Kidney (tissue), 13 donors: ENCODE measurements at regions not wholly inside any gene's neighbourhood (a gene's known extent, or its start where the extent isn't known, plus 50 kb on each side); places are given as distances from the start of the nearest gene placed in this dataset.

Source experiments
- DNase-seq, 5 donors: peaks; one replicate each; pipeline ENCODE4 v3.0.0-alpha.2; 2013 to 2020
- FAIRE-seq: peaks from 2 replicates; lab custom pipeline; 2012; peaks lifted over from hg19 to GRCh38; lab: Jason Lieb, UNC
- H3K27ac ChIP-seq, 2 donors: one replicate each; pipeline ENCODE4 v1.7.0; 2013; ENCODE audit warnings: low read depth in 2 of 2, low read length in 2 of 2, inconsistent platforms in 1 of 2
- H3K27me3 ChIP-seq: one replicate; pipeline ENCODE4 v1.7.1; 2013; ENCODE audit warnings: low read length, inconsistent platforms; ENCODE audit not compliant: control insufficient read depth, insufficient read depth
- H3K36me3 ChIP-seq, 3 donors: one replicate each; pipeline versions ENCODE4 v1.7.0 to v1.7.1; 2013; ENCODE audit warnings: low read length in 3 of 3, control low read depth in 1 of 3, inconsistent platforms in 1 of 3; ENCODE audit not compliant: insufficient read depth in 3 of 3, control insufficient read depth in 2 of 3
- H3K4me1 ChIP-seq, 3 donors: one replicate each; pipeline versions ENCODE4 v1.7.0 to v1.7.1; 2013; ENCODE audit warnings: low read length in 3 of 3, inconsistent platforms in 1 of 3, low read depth in 1 of 3; ENCODE audit not compliant: control insufficient read depth in 2 of 3, insufficient read depth in 2 of 3
- H3K4me3 ChIP-seq, 3 donors: one replicate each; pipeline versions ENCODE4 v1.7.0 to v1.8.1; 2013; ENCODE audit warnings: low read length in 3 of 3, control low read depth in 1 of 3, inconsistent platforms in 1 of 3
- H3K9ac ChIP-seq, 3 donors: one replicate each; pipeline versions ENCODE4 v1.7.0 to v1.7.1; 2013; ENCODE audit warnings: low read length in 3 of 3, control low read depth in 1 of 3, inconsistent platforms in 1 of 3
- H3K9me3 ChIP-seq, 3 donors: one replicate each; pipeline versions ENCODE4 v1.7.0 to v1.7.1; 2013; ENCODE audit warnings: low read length in 3 of 3, control low read depth in 1 of 3, inconsistent platforms in 1 of 3; ENCODE audit not compliant: control insufficient read depth in 2 of 3, insufficient read depth in 1 of 3
- CTCF ChIP-seq: IDR thresholded peaks from 3 replicates; pipeline ENCODE4 v1.5.1; 2012; ENCODE audit warnings: mild to moderate bottlenecking, moderate library complexity, borderline replicate concordance; ENCODE audit not compliant: insufficient read depth; ENCODE audit errors: extremely low read depth
- intact Hi-C: fragments of 100-400 bp; cut with DNase I; formaldehyde crosslinking; loops from one replicate; pipeline ENCODE4 v1.11.1; 2022
- donor health status: control.
- donor health status: control.
- donor health status: control.
- donor health status: control.
- donor health status: control.
- donor health status: DM: yes; HTN: yes; CAD: no.
- donor health status: Normal renal cell carcinoma (clear cell type).

- FAIRE-seq (no peak), DNase-seq (no peak)
- intact Hi-C loops: no loop called here
- no peak for TF ChIP-seq CTCF
- H3K27ac ChIP-seq: no peak overlapping the region
- no peak overlapping the region for H3K9ac ChIP-seq
- H3K36me3 ChIP-seq: no peaks in the 10 kb centered on the region
- H3K9me3 ChIP-seq: peaks cover 0 to 6% (median 0%) of the 10 kb centered on the region in 3 donors
- H3K27me3 ChIP-seq: no peaks in the 10 kb centered on the region
- no peak overlapping the region for H3K4me3 ChIP-seq
- no peaks in the 10 kb centered on the region for H3K4me1 ChIP-seq
Measured at GRCh38 chr7:157482517-157483087, 145.8 kb downstream of the DNAJB6 start.

GRCh38 chr7:157483515-157483914 lies 146.7 kb downstream of the DNAJB6 start:
- Histone ChIP-seq H3K36me3 (no peaks in the 10 kb centered on the region), H3K27me3 (no peaks in the 10 kb centered on the region), H3K27ac (no peak overlapping the region), H3K9ac (no peak overlapping the region), H3K4me1 (no peaks in the 10 kb centered on the region), H3K9me3 (peaks cover 0 to 6% (median 0%) of the 10 kb centered on the region in 3 donors), H3K4me3 (no peak overlapping the region)
- DNase-seq (no peak), FAIRE-seq (no peak)
- TF ChIP-seq CTCF: no peak
- intact Hi-C loops: no loop called here

GRCh38 chr7:157483971-157484410 lies 147.2 kb downstream of the DNAJB6 start:
- Histone ChIP-seq H3K36me3 (no peaks in the 10 kb centered on the region), H3K9me3 (peaks cover 0 to 6% (median 0%) of the 10 kb centered on the region in 3 donors), H3K27ac (no peak overlapping the region), H3K27me3 (no peaks in the 10 kb centered on the region), H3K9ac (no peak overlapping the region), H3K4me1 (no peaks in the 10 kb centered on the region), H3K4me3 (no peak overlapping the region)
- FAIRE-seq (no peak), DNase-seq (peak in 1 of 5 donors; percentile 28)
- intact Hi-C loops: no loop called here
- no peak for TF ChIP-seq CTCF
